IgD-negative memory B cell (primary cell): ENCODE measurements at regions not wholly inside any gene's neighbourhood (a gene's known extent, or its start where the extent isn't known, plus 50 kb on each side); places are given as distances from the start of the nearest gene placed in this dataset.

Experiments used
- H3K27ac Mint-ChIP-seq, 3 donors: one replicate each; pipeline ENCODE4 v1.8.0; 2020 to 2022; ENCODE audit warnings: mild to moderate bottlenecking in 3 of 3, mixed read lengths in 3 of 3, moderate library complexity in 1 of 3
- H3K27me3 Mint-ChIP-seq: one replicate; pipeline ENCODE4 v1.8.0; 2021; ENCODE audit warnings: mixed read lengths
- H3K36me3 Mint-ChIP-seq: one replicate; pipeline ENCODE4 v1.8.0; 2020; ENCODE audit warnings: mild to moderate bottlenecking, mixed read lengths
- H3K4me1 Mint-ChIP-seq, 3 donors: one replicate each; pipeline ENCODE4 v1.8.0; 2020 to 2022; ENCODE audit warnings: mixed read lengths in 3 of 3, mild to moderate bottlenecking in 1 of 3
- H3K4me3 Mint-ChIP-seq, 4 donors: one replicate each; pipeline ENCODE4 v1.8.0; 2020 to 2022; ENCODE audit warnings: mild to moderate bottlenecking in 4 of 4, mixed read lengths in 4 of 4, moderate library complexity in 3 of 4
- H3K9me3 Mint-ChIP-seq, 3 donors: one replicate each; pipeline ENCODE4 v1.8.0; 2020 to 2021; ENCODE audit warnings: mixed read lengths in 3 of 3, mild to moderate bottlenecking in 1 of 3

DNA sequence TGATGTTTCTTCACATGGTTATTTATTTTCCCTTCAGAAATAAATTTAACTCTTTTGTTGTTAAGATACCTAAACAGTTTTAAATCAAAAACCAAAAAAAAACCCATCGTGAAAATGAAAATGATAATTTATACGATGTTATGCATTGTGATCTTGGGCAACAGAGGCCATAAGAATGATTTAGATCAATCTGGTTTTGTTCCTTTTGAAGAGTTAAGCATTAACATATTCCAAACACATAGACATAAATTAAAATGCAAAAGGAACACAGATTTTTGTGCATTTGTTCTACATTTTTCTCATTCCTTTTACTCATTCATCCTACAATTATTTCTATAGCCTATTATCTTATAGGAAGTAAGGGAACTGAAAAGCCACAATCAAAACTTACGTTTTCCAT, 226.1 kb upstream of the SEMA3D start:
- Mint-ChIP-seq H3K9me3 (peaks cover 0 to 4% (median 0%) of the 10 kb centered on the region in 3 donors), H3K4me3 (no peak overlapping the region), H3K27ac (no peak overlapping the region)

GRCh38 chr7:85407391-85407790, 220.5 kb upstream of the SEMA3D start:
- H3K4me3 Mint-ChIP-seq: no peak overlapping the region
- no peaks in the 10 kb centered on the region for H3K27me3 Mint-ChIP-seq

More for the DNA sequence above, 226.1 kb upstream of the SEMA3D start:
- H3K36me3 Mint-ChIP-seq: no peaks in the 10 kb centered on the region
- no peaks in the 10 kb centered on the region for H3K4me1 Mint-ChIP-seq
- H3K27me3 Mint-ChIP-seq: no peaks in the 10 kb centered on the region

DNA sequence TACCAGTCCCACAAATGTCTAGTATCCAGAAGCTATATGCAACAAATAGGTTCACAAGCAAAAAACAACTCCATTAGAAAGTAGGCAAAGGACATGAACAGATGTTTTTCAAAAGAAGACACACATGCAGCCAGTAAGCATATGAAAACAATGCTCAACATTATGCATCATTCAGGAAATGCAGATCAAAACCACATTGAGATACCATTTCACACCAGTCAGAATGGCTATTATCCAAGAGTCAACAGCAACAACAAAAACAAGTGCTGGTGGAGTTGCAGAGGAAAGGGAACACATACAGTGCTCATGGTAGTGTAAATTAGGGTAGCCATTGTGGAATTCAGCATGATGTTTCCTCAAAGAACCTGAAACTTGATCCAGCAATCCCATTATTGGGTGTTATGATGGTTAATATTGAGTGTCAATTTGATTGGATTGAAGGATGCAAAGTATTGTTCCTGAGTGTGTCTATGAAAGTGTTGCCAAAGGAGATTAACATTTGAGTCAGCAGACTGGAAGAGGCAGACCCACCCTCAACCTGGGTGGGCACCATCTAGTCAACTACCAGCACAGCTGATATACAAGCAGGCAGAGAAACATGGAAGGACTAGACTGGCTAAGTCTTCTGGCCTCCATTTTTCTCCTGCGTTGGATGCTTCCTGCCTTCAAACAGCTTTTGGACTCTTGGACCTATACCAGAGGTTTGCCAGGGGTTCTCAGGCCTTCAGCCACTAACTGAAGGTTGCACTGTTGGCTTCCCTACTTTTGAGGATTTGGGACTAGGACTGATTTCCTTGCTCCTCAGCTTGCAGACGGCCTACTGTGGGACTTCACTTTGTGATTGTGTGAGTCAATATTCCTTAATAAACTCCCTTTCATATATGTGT, 218.4 kb upstream of the SEMA3D start:
- Mint-ChIP-seq H3K4me3 (no peak overlapping the region), H3K36me3 (no peaks in the 10 kb centered on the region), H3K4me1 (no peaks in the 10 kb centered on the region), H3K9me3 (peaks cover 0 to 2% (median 0%) of the 10 kb centered on the region in 3 donors), H3K27me3 (no peaks in the 10 kb centered on the region), H3K27ac (no peak overlapping the region)

More at GRCh38 chr7:85407391-85407790, 220.5 kb upstream of the SEMA3D start:
- Mint-ChIP-seq H3K9me3 (peaks cover 0 to 2% (median 0%) of the 10 kb centered on the region in 3 donors), H3K27ac (no peak overlapping the region), H3K4me1 (no peaks in the 10 kb centered on the region), H3K36me3 (no peaks in the 10 kb centered on the region)

GRCh38 chr7:85396676-85397075, 209.8 kb upstream of the SEMA3D start:
- Mint-ChIP-seq H3K4me3 (no peak overlapping the region), H3K4me1 (no peaks in the 10 kb centered on the region), H3K9me3 (peaks cover 0 to 2% (median 0%) of the 10 kb centered on the region in 3 donors), H3K27ac (no peak overlapping the region), H3K36me3 (peaks cover 2% of the 10 kb centered on the region), H3K27me3 (no peaks in the 10 kb centered on the region)

GRCh38 chr7:85392789-85393188, 205.9 kb upstream of the SEMA3D start:
- Mint-ChIP-seq H3K9me3 (peaks cover 0 to 2% (median 0%) of the 10 kb centered on the region in 3 donors), H3K36me3 (peaks cover 2% of the 10 kb centered on the region), H3K27ac (no peak overlapping the region), H3K4me3 (no peak overlapping the region), H3K4me1 (no peaks in the 10 kb centered on the region), H3K27me3 (no peaks in the 10 kb centered on the region)

DNA sequence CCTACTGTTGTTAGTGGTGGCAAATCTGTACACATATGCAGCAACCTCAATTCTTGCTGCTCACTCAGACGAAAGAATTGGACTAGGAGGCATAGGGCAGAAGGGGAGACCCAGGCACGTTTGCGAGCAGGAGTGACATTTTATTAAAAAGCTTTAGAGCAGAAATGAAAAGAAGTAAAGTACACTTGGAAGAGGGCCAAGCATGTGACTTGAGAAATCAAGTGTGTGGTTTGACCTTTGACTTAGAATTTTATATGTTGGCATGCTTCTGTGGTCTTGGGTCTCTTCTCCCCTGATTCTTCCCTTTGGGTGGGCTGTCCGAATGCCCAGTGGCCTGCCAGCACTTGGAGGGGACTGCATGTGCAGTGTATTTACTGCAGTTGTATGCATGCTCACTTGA, 205.5 kb upstream of the SEMA3D start:
- Mint-ChIP-seq H3K27ac (no peak overlapping the region), H3K9me3 (peaks cover 0 to 2% (median 0%) of the 10 kb centered on the region in 3 donors), H3K4me3 (no peak overlapping the region), H3K36me3 (peaks cover 2% of the 10 kb centered on the region), H3K4me1 (no peaks in the 10 kb centered on the region), H3K27me3 (no peaks in the 10 kb centered on the region)

DNA sequence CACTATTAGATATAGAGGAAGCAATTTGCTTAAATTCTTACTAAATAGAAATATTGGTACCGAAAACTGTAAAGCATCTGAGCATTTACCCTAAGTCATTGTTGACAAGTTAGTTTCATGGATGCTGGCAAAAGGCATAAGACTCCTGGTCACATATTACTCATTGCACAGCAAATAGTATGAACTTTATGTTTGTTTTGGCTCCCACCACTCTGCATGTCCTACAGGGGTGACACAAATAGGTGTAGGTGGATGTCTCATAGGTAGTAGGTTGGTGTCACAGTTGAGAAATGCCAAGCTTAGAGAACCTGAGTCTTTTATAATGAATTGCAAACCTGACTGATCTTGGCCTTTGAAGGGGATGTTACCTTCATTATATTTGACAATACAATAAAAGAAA, 199.6 kb upstream of the SEMA3D start:
- H3K27me3 Mint-ChIP-seq: no peaks in the 10 kb centered on the region
- no peaks in the 10 kb centered on the region for H3K9me3 Mint-ChIP-seq
- H3K4me1 Mint-ChIP-seq: no peaks in the 10 kb centered on the region
- no peaks in the 10 kb centered on the region for H3K36me3 Mint-ChIP-seq
- H3K4me3 Mint-ChIP-seq: no peak overlapping the region
- no peak overlapping the region for H3K27ac Mint-ChIP-seq

GRCh38 chr7:85384392-85384791, 197.5 kb upstream of the SEMA3D start:
- H3K4me1 Mint-ChIP-seq: no peaks in the 10 kb centered on the region
- H3K27me3 Mint-ChIP-seq: no peaks in the 10 kb centered on the region
- no peak overlapping the region for H3K4me3 Mint-ChIP-seq
- no peaks in the 10 kb centered on the region for H3K9me3 Mint-ChIP-seq
- no peaks in the 10 kb centered on the region for H3K36me3 Mint-ChIP-seq
- no peak overlapping the region for H3K27ac Mint-ChIP-seq

DNA sequence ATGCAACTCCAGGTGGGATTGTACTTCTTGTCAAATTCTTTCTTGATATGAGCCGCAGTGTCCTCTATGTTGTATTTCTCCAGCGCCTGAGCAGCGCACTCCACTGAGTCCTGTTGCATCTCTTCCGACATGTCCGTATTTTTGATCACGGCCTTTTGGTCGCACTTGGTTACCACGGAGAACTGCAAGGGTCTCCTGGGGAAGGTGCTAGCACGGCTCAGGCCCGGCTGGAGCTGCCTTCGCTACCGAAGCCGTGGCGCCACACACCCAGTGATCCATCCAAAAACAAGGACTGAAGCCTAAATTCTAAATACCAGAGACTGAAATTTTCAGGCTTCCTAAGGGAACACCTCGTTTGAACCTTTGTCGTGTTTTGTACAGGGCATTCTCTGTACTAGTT, 194.4 kb upstream of the SEMA3D start:
- Mint-ChIP-seq H3K27me3 (no peaks in the 10 kb centered on the region), H3K27ac (no peak overlapping the region), H3K36me3 (no peaks in the 10 kb centered on the region), H3K4me1 (no peaks in the 10 kb centered on the region), H3K4me3 (no peak overlapping the region), H3K9me3 (peaks cover 0 to 4% (median 0%) of the 10 kb centered on the region in 3 donors)

DNA sequence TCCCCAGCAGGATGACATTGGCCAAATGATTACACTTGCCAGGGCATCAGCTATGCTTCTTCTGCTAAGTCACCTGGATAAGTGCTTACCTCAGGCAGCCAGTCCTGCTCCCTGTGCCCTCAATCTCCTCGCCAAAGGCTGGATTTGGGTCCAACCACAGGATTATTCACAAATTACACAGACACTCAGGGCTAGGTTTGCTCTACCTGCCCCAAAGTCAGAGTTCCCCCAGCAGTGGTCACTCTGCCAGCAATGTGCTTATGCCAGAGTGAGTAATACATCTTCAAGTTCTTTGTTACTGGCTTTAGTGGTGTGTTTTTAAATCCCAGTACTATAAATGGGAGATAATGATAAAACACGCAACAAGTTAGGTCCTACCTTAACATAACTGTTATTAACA, 189.7 kb upstream of the SEMA3D start:
- Mint-ChIP-seq H3K9me3 (peaks cover 0 to 4% (median 0%) of the 10 kb centered on the region in 3 donors), H3K4me1 (no peaks in the 10 kb centered on the region), H3K27me3 (peaks cover 4% of the 10 kb centered on the region), H3K4me3 (no peak overlapping the region), H3K36me3 (no peaks in the 10 kb centered on the region), H3K27ac (no peak overlapping the region)

DNA sequence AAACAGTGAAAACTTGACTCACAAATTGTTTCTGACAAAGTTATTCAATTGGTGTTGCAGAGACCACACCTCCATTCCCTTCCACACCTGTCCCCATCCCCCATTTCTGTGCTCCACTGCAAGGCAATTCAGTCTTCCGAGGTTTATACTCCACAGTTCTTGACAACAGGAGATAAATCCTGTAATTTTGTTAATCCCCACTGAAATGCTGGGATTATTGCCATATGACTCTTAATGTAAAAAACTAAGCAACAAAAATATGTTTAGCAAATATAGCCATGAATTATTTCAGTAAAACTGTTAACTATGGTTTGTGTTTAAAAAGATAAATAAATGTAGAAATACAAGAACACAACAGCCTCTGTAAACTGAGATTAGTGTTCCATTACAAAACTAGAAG, 170.1 kb upstream of the SEMA3D start:
- peaks cover 0 to 3% (median 0%) of the 10 kb centered on the region in 3 donors for H3K9me3 Mint-ChIP-seq
- H3K27ac Mint-ChIP-seq: no peak overlapping the region
- H3K4me3 Mint-ChIP-seq: no peak overlapping the region
- no peaks in the 10 kb centered on the region for H3K27me3 Mint-ChIP-seq
- H3K4me1 Mint-ChIP-seq: no peaks in the 10 kb centered on the region
- no peaks in the 10 kb centered on the region for H3K36me3 Mint-ChIP-seq

DNA sequence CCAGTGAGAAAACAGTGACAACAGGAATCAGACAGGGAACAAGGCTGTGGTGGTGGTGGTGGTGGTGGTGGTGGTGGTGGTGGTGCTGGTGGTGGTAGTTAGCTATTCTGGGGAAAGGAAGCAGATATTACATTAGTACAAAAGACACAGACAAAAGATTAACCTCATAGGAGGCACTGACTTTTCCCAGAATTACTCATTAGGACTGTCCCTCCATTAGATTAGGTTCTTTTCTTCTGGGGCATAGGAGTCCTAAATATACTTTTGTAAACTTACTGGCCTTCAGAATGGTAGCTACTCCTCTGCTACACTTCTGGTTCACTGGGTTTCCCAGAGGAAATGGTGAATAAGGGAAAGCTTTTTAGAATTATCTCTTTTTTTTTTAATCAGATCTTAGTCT, 156.6 kb upstream of the SEMA3D start:
- Mint-ChIP-seq H3K4me1 (no peaks in the 10 kb centered on the region), H3K27me3 (no peaks in the 10 kb centered on the region), H3K27ac (no peak overlapping the region), H3K36me3 (peaks cover 2% of the 10 kb centered on the region), H3K4me3 (no peak overlapping the region), H3K9me3 (no peaks in the 10 kb centered on the region)

DNA sequence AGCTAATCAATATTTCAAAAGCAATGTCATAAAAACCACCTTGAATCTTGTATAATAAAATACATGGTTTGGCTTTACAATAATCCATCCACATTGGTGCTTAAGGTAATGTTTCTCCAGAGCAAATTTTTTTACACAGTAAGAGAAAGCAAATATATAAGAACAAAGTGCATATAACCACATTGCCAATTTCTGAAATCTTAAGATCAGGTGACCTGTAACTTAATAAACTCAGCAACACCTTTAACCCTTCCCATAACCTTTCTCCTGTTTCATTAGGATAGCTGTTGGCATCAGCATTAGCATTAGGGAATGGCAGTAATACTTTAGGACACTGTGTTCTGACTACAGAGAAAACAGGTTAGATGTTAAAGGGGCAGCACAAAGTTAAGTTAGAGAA, 155.9 kb upstream of the SEMA3D start:
- Mint-ChIP-seq H3K4me3 (no peak overlapping the region), H3K27me3 (no peaks in the 10 kb centered on the region), H3K9me3 (no peaks in the 10 kb centered on the region), H3K27ac (no peak overlapping the region), H3K36me3 (peaks cover 2% of the 10 kb centered on the region), H3K4me1 (no peaks in the 10 kb centered on the region)

- no peak overlapping the region for H3K27ac Mint-ChIP-seq
- peaks cover 0 to 2% (median 0%) of the 10 kb centered on the region in 3 donors for H3K9me3 Mint-ChIP-seq
- H3K36me3 Mint-ChIP-seq: peaks cover 2% of the 10 kb centered on the region
Measured at GRCh38 chr7:85341973-85342372, 155.1 kb upstream of the SEMA3D start.

DNA sequence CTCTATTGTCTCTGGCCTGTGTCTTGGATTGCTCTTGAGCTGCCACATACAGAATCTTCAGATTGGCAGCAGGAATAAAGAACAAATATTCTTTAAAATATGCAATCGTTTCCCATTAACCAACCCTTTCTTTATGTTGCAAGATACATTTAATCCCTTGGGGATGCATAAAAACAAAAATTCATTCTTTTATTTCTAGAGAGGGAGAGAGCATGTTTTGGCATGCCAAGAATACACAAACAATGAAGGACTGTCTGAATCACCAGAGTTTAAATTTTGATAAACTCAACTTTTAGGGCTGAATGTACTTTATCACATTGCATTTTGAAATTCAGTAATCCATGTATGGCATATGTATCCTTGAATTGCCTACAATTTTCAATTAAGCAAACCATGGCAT, 154.3 kb upstream of the SEMA3D start:
- Mint-ChIP-seq H3K4me3 (no peak overlapping the region), H3K9me3 (peaks cover 0 to 2% (median 0%) of the 10 kb centered on the region in 3 donors), H3K27me3 (no peaks in the 10 kb centered on the region), H3K36me3 (peaks cover 2% of the 10 kb centered on the region), H3K27ac (no peak overlapping the region), H3K4me1 (no peaks in the 10 kb centered on the region)

More at GRCh38 chr7:85341973-85342372, 155.1 kb upstream of the SEMA3D start:
- Mint-ChIP-seq H3K4me1 (no peaks in the 10 kb centered on the region), H3K4me3 (no peak overlapping the region), H3K27me3 (no peaks in the 10 kb centered on the region)

DNA sequence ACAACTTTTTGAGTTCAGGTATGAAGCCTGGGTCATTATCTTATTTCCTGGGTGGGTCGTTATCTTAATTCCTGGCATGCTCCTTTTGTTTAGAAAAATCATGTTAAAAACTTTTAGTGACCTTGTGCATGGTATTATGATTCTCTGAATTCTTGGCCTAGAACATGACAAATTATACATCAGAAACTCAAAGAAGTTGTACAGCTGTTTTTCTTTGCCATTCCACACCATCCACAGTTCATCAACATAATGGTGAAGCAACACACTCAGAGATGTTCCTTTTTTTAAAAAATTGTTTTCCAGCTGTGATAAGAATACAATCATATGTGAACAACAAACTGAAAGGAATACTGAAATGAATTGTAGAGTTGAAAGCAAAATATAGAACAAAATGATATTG, 149.2 kb upstream of the SEMA3D start:
- Mint-ChIP-seq H3K4me3 (no peak overlapping the region), H3K36me3 (peaks cover 2% of the 10 kb centered on the region), H3K27ac (no peak overlapping the region), H3K4me1 (no peaks in the 10 kb centered on the region), H3K9me3 (peaks cover 0 to 2% (median 0%) of the 10 kb centered on the region in 3 donors), H3K27me3 (no peaks in the 10 kb centered on the region)
